ENCODE measurements at regions not wholly inside any gene's neighbourhood (a gene's known extent, or its start where the extent isn't known, plus 50 kb on each side); places are given as distances from the start of the nearest gene placed in this dataset.
"Not testable (repeated sequence)": the region's sequence is repeated elsewhere in the genome, so short reads cannot be mapped to it uniquely, and the experiment has no call there.

DNA sequence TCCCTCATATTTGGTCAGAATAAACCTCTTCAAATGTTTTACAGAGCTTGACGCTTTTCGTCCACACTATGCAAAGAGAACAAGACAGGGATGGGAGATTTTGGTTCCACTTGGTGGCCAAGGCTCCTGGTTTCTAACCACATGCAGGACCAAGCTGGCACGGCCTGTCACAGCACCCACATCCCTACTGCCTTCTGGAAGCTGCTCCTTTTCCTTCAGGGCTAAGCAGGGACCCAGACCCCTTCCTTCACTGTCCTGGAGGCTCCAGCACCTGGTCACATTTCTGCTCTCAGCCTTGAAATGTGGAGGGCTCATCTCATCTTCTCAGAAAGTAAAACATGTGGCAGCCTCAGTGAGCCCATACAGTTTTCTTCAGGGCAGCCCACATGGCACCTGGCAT is 50.4 kb upstream of the ARHGEF7 start:
- DNase-seq (ENCODE audit: low read depth in 2 of 2): no peak

DNA sequence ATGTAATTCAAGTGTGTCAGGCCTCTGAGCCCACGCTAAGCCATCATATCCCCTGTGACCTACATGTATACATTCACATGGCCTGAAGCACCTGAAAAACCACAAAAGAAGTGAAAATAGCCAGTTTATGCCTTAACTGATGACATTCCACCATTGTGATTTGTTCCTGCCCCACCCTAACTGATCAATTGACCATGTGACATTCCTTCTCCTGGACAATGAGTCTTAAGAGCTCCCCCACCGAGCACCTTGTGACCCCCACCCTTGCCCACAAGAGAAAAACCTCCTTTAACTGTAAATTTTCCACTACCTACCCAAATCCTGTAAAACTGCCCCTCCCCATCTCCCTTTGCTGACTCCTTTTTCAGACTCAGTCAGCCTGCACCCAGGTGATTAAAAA is 52.1 kb upstream of the ARHGEF7 start:
- no peak for DNase-seq (ENCODE audit: low read depth in 2 of 2)

DNA sequence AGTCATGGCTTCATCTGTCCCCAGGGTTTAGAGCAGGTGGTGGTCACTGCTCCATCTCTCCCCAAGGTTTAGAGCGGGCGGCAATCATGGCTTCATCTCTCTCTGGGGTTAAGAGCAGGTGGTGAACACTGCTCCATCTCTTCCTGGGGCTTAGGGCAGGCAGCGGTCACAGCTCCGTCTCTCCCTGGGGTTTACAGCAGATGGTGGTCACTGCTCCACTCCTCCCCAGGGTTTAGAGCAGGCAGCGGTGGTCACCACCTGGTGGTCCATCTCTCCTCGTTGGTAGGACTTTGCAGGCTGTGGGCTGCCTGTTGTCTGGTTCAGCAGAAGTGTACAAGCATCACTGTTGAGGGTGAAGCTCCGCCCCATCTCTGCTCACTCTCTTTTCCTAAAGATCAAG is 52.8 kb upstream of the ARHGEF7 start:
- no peak for DNase-seq (ENCODE audit: low read depth in 2 of 2)

DNA sequence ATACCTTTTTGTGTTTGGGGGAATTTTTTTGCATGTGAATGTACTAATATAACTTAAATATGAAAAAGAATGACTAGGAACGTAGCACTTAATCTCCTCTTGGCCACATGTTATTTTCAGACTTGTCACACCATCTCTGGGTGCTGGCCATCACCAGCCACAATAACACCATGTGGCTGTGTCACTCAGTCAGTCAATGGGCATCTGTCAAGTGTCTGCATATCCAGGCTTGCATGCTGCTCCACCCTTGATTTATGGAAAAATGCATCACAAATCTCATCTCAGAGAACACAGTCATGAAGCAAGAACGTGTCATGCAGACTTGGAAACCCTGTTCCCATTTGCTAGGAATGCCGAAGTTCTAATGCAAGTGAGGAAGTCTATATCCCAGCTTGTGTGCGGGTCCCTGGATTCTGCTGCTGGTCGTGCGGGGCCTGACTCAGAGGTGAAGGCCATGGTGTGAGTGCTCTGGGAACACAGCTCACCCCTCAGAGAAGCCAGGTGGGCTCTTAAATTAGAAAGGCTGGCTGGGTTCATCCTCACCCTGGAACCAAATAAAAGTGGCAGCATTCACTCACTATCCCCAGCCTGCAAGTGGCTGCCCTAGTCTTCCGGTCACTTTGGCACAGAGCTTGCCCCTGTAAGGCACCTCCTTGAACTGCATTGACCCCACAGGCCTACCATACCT is 53.6 kb upstream of the ARHGEF7 start:
- no peak for DNase-seq (ENCODE audit: low read depth in 2 of 2)

DNA sequence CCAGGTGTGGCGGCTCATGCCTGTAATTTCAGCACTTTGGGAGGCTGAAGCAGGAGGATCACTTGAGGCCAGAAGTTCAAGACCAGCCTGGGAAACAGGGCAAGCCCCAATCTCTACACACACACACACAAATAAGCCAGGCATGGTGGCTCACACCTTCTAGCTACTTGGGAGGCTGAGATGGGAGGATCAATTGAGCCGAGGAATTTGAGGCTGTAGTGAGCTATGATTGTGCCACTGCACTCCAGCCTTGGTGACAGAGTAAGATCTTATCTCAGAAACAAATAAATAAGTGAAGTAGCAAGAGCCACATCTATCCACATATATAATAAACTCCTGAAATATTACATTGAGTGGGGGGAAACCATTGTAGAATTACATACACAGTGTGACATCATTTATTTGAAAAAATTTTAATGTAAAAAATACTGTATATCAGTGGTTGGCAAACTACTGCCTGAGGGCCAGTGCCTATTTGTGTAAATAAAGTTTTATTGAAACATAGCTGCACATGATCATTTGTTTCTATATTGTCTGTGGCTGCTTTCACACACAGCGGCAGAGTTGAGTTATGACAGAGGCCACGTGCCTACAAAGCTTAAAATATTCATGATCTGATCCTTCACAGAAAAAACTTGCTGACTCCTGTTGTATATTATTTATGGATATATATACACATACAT is 54.7 kb upstream of the ARHGEF7 start:
- DNase-seq (ENCODE audit: low read depth in 2 of 2): no peak

DNA sequence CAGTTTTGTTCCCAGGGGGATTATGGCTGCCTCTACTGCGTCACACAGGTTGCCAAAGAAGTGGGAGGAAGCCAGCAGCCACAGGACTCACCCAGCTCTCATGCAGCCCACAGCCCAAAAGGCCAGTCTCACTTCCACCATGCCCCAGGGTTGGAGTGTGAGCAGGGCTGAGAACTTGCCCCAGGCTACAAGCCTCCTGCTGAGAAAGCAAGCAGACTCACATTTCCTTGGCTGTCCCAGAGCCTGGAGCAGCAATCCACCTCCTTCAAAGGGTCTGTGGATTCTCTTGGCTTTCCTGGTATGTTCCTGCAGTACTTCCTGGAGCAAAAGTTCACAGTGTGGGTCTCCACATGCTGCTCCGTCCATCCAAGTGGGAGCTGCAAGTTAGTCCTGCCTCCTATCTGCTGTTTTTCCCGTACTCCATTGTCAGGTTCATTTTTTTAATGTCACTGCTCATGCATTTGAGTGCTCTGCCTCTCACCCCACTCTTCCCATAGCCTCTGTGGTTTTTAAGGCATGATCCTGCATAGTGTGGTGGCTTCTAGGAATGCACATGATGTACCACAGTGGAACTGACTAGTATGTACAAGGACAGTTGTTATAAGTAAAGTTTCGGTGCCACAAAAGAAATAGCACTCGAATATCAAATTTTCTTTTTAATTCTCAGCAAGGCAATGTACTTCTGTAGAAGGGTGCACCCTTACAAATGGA is 56.2 kb upstream of the ARHGEF7 start:
- no peak for DNase-seq (ENCODE audit: low read depth in 2 of 2)

DNA sequence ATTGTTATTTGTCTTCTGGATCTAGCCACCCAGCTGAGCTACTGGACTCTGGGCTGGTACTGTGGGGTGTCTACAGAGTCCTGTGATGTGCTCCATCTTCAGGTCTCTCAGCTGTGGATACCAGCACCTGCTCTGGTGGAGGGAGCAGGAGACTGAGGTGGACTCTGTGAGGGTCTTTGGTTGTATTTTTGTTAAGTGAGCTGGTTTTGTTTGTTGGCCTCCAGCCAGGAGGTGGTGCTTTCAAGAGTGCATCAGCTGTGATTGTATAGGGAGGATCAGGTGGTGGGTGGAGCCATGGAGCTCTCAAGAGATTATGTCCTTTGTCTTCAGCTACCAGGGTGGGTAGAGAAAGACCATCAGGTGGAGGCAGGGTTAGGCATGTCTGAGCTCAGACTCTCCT is 56.8 kb upstream of the ARHGEF7 start:
- DNase-seq (ENCODE audit: low read depth in 2 of 2): not testable (repeated sequence)

DNA sequence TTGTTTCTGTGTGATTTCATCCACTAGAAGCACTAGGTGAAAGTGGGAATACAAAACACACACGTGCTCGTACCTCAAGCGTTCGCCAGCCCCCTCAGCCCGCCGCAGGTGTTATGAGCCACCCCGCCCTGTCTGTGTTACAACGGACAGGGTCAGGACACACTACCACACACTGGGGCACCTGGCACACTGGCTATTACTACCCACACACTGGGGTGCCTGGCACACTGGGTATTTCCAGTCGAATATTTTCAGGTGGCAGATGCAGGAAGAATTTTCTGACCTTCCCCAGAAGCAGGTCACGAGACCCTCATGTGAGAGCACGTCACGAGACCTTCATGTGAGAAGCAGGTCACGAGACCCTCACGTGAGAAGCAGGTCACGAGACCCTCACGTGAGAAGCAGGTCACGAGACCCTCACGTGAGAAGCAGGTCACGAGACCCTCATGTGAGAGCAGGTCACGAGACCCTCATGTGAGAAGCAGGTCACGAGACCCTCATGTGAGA is 63.3 kb upstream of the ARHGEF7 start:
- DNase-seq (ENCODE audit: low read depth in 2 of 2): not testable (repeated sequence)

DNA sequence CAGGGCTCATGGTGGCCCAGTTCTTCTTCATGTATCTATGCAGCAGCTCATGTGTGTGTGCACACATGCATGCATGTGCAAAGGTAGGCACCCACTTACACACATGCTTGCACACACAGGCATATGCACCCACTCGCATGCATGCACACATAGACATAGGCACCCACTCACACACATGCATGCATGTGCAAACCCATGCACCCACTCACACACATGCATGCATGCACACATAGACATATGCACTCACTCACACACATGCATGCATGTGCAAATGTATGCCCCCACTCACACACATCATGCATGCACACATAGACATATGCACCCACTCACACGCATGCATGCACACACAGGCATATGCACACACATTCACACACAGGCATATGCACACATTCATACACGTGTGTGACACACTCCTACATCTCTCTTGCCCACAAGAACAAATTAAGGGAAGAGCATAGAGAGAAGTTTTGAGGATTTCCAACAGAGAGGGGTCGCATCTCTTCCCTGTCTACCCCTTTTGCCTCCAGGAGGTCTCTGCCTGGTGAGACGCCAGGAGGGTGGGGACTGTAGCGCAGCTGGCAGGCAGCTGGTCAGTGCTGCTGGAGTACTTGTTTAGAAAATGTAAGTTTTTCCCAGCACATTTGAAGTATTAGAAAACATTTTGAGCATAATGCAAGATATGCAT is 63.9 kb upstream of the ARHGEF7 start:
- no peak for DNase-seq (ENCODE audit: low read depth in 2 of 2)

DNA sequence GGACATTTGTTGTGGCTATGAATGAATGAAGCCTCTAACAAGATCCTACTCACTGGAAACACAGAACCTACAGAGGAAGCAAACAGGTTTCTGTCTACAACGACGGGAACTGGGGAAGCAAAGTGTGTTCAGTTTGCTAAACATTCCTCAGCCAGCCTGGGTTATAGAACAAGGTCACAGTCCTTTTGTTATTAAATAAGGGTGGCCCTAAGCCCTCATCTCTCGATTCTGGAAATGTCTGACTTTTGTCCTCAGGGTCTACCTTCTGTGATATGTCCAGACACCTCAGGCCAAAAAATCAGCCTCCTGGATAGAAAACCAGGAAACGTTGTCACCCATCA is 64.6 kb upstream of the ARHGEF7 start:
- DNase-seq (ENCODE audit: low read depth in 2 of 2): no peak

DNA sequence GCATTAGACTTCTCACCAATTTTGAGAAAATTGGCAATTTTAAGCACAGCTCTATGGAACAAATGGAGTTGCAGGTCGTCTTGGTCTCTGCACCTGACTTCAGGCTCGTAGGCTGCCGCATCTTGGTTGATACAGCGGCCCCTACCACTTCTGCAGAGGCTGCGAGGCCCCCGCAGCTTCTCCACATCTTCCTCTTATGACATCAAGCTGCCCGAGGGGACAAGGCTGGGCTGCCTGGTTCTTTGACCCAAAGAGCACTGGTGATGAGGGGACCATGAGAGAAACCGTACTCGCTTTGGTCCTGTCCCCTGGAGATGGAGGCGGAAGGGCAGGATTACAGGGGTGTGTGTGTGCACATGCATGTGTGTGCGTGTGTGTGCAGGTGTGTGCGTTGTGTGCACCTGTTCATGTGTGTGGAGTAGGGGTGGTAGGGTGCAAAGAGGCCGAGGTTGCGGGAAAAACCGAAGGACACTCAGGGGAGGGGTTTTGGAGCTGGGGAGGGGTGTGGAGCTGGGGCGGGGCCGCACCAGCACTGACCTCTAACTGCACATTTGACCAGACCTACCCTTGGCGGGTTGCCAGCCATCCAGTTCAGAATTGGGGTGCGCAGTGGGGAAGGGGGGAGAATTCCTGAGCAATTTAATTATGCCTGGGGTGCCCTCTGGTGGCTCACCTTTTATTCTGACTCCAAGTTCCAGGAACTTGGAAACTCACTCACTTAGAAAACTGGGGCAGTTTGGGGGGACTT is 65.1 kb upstream of the ARHGEF7 start:
- no peak for DNase-seq (ENCODE audit: low read depth in 2 of 2)

DNA sequence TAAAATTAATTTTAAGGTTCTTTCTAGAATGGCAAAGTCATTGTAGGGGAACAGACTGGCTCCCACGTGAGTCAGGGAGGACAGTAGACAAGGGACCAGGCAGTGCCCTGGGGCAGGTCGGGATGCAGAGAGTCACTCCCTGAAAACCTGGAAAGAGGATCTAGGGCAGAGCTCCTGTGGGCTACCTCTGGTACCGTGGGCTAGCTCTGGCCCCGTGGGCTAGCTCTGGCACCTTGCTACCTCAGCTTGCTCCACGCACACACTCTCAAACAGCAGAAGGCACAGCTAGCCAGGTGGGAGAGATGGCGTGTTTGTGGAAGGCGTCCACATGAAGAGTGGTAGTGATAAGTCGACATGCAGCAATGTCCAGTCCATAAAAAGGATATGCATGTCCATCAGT is 66.7 kb upstream of the ARHGEF7 start:
- DNase-seq (ENCODE audit: low read depth in 2 of 2): no peak

DNA sequence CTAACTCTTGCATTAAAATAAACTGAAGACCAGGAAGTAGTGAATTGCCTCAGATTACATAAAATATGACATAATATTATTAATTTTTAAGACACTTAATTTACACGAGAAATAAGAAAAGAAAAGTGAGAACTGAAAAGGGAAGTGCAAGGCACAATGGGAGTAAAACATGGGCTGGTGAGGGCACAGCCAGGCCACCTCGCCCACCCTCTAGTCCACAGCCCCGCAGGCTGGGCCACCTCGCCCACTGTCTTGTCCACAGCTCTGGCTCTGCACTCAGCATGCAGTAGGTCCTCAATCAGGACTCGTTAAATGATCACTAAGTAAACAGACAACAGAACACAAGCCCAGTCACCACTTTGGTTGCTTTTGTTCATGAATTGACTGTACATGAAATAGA is 67.8 kb upstream of the ARHGEF7 start:
- no peak for DNase-seq (ENCODE audit: low read depth in 2 of 2)

DNA sequence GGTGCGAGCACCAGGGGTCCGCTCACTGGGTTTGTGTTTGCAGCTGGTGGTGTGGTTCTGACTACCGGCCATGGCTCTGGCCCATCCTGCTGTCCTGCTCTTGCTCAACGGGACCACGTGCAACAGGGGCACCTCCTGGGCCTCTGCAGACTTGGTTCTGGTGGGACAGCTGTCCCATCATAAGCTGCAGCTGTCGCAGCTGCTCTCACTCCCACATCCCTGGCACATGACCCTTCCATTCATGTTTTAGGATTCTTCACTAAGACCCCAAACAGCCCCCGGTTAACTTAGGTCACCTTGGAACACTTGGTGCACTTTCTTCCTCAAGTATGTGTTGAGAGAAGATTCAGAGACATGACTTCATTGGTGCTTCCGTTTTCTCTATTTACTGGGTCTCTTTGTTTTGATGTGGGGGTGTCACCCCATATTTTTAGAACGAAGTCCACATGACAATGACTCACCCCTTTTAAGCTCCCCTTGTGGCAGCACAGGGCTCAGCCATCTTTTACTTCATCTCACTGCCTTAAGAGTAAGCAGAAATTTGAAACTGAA is 68.4 kb upstream of the ARHGEF7 start:
- DNase-seq (ENCODE audit: low read depth in 2 of 2): no peak

DNA sequence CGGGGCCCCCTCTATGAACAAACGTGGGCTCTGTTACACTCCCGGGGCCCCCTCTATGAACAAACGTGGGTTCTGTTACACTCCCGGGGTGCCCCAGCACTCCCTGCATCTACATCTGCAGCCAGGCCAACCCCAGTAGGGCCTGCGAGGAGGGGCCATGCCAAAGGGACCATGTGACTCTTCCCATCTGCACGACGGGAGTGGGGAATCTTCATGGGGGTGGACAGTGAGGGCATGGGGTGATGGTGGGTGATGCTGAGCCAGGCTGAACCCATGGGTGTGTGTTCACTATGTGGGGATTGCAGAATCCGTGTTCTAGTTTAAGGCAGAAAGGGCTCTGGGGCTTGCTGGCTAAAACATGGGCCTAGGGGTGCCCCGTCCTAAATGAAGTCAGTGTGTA is 69.9 kb upstream of the ARHGEF7 start:
- DNase-seq (ENCODE audit: low read depth in 2 of 2): no peak

DNA sequence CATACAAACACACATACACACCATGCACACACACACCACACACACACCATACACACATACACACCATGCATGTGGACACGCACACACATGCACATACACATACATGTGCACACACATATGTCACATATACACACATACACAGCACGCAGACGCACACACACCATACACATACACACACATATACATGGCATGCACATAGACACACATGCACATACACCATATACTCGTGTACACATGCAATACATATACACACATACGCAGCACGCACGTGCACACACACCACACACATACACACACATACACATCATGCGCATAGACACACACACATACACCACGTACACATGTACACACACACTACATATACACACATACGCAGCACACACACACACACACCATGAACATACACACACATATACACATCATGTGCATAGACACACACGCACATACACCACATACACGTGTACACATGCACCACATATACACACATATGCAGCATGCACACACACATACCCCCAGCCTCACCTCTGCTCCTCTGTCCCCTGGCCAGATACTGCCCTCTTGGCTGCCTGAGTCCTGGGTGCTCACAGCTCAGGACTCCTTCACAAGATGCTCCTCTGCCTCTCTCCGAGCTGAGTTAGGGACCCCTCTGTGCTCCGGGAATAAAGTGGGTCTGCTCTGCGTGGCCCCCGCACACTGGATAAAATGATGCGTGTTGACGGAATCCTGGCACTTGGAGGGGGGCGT is 70.9 kb upstream of the ARHGEF7 start:
- DNase-seq (ENCODE audit: low read depth in 2 of 2): no peak

DNA sequence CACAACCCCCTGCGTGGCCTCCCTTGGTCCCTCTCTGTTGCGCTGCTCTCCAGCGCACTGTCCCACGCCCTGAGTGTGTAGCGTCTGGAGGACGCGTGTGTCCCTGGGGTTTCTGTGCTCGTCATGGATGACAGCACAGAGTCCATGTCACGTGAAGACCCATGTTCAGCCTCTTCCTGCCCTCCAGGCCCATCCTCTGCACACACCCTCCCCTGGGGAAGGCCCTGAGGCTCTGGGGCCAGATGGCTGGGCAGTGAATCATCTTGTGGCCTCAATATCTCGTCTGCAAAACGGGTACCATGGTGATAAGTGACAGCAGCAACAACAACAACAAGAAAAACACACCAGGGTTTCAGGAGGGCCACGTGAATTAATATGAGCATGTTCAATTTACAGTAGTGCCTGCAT is 71.5 kb upstream of the ARHGEF7 start:
- DNase-seq (ENCODE audit: low read depth in 2 of 2): no peak

DNA sequence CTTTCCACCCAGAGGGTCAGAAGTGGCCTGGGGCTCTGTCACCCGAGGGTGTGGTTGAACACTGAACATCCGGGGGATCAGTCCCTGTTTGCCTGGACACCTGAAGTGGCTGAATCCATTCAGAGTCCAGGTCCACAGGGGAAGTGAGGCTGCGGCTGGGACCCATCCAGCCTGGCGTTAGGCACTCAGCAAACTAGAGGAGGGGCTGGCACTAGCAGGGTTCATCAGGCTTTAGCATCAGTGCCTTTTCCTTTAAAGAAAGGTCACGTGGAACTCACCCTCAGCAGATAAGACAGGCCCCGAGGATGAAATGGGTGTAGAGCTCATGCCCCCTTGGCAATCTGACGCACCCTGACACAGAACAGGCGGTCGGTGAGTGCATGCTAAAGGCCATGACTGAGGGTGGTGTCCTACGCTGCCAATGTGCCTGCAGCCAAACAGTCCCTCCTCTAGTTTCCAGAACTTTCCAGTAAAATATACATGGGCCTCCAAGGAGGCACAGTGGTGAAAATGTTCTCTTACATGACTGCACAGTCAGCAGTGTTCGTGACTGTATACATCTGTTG is 72.4 kb upstream of the ARHGEF7 start:
- no peak for DNase-seq (ENCODE audit: low read depth in 2 of 2)

DNA sequence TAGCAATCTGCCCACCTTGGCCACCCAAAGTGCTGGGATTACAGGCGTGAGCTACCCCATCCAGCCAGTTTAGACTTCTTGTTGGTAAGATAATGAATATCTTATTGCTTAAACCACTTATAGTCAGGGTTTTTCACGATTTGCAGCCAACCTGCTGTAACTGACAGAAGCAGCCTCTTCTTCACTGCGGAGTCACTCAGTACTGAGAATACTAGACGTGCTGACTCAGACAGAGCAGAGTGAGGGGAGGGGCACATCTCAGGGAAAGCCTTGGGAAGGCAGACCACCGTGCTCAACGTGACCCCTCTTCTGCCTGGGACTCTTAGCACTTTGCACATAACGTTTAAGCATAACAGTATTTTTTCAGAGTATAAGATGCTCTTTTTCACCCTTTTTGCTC is 74.3 kb upstream of the ARHGEF7 start:
- DNase-seq (ENCODE audit: low read depth in 2 of 2): no peak

DNA sequence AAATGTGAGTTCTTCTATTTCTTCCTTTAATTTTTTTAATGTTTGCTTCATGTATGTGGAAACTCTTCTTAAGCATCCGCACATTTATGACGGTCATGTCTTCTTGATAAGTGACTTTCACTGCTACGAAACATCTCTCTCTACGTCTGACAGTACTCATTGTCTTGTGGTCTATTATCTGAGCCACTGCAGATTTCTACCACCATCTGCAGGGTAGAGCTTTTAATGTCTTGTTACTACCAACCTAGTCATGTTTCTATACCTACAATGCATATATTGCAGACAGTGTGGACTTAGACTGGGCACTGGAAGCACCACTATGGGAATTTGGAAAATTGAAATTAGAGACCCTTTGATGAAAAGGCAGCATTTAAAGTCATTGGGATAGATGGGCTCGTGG is 75.4 kb upstream of the ARHGEF7 start:
- DNase-seq (ENCODE audit: low read depth in 2 of 2): no peak
